NCI-H748 (cell line): ENCODE measurements at regions not wholly inside any gene's neighbourhood (a gene's known extent, or its start where the extent isn't known, plus 50 kb on each side); places are given as distances from the start of the nearest gene placed in this dataset.
"Not testable (repeated sequence)": the region's sequence is repeated elsewhere in the genome, so short reads cannot be mapped to it uniquely, and the experiment has no call there.

ENCODE experiments used
- DNase-seq: peaks from one replicate; lab custom pipeline; 2025; ENCODE audit not compliant: unreplicated experiment; lab: John Stamatoyannopoulos, UW

DNA sequence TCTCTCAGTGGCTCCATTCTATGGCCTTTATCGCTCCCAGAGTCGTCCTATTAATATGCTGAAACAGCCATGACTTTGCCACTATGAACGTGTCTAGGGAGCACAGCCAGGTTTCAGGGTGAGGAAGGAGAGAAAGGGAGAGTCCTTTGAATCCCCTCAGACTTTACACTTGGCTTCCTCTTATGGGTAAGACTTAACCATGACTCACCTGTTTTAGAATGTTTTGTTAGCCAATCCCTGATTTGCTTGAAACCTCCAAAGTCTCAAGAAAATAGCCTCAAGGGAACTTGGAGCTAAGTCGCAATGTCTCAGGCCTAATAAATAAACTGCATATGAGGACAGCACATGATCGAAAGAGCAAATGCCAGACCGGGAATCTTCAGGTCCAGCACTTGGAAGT is 131.2 kb upstream of the RCN1 start:
- no peak for DNase-seq

DNA sequence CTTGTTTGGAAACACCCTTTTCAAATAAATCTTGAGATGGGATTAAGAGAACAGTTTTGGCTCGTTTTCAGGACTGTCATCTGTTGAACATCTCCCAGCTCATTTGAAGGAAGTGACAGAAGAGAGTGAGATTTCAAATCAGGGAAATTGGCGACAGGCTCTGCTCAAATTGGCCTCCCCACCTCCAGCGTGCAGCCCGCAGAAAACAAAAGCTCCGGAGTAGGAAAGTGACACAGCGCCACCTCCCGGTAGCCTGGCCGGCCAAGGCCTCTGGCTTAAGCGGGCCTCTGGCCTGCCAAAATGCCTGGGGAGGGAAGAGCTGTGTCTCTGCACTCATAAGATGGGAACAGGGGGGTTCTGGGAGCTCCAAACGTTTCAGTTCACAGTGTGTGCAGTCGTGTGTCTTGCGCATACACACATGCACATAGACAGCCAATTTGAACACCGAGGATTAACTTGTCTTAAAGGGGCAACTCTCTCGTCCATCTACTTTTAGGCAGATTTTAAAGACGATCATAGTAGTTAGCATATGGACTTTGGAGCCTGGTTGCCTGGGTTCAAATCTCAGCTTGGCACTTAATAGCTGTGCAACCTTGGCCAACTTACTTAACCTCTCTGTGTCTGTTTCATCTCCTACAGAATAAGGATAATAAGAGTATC is 132.7 kb upstream of the RCN1 start:
- DNase-seq: peak; percentile 48

DNA sequence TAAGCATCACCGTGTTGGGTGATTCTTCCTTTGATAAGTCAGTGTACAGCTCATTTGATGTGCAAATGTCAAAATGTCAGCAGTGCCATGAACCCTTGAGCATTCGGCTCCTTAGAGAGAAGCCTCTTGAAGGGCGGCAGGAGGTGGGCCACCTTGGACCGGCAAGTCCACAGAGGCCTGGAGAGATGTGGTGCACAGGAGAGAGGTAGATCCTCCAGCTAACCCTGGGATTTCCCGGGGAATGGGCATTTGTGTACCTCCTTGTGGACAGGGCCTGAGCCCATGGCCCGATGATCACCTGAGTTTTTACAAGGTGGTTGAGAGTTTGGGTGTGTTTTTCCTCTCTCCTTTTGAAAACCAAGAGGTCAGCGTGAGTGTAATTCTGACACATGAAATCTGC is 133.2 kb upstream of the RCN1 start:
- DNase-seq: no peak

DNA sequence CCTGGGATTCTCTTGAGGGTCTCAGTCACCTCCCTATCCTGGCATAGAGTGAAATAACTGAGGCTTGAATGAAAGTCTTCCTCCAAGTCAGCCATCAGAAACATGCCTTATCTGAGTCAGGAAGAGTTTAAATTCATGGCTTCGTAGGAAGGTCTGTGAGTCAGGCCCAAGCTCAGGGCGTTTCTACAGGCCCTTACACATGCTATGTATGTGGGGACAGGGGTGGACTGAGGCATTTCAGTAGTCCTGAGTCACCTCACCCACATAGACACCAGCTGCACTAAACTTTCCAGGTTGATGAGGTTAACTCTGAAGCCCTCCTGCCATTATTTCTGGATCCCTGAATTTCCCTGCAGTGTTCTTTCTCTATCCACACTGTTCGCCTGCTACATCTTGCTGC is 134.6 kb upstream of the RCN1 start:
- DNase-seq: no peak

DNA sequence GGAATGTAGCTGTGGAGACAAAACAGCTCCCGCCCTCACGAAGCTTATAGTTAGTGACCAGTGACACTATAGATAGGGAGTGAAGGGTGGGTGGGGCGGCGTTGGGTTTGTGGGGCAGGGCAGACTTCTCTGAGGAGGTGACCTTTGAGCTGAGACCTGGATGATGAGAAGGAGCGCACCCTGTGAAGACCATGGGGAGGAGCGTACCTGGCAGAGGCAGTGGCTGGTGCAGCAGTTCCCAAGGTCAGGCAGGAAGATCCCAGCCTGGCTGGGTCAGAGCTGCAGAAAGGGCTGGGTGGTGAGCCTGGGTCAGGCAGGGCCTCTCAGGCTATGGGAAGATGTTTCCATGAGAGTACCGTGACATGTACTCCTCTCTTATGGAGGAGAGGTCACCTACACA is 135.0 kb upstream of the RCN1 start:
- no peak for DNase-seq

DNA sequence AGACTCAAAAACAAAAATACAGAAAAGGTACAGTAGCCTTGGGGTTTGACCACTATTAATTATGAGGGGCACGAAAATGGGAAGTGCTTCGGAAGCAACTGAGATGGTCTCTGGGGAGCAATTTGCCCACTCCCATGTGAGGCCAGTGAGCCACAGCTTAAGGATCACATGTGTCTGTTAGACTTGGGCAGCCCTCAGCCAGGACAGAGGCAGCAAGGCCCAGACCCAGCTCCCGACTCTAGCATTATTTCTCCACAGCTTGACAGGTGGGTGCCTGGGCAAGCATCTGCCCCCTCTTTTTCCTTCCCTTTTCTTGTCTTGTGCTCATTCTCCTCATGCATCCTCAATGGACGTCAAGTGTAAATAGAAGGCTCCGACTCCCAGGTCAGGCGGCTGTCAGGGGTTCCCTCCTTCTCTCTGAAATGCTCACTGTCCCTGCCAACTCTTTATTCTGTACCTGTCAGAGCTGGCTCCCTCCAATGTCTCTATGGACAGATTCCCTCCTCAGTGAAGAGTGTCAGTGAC is 137.0 kb upstream of the RCN1 start:
- no peak for DNase-seq

DNA sequence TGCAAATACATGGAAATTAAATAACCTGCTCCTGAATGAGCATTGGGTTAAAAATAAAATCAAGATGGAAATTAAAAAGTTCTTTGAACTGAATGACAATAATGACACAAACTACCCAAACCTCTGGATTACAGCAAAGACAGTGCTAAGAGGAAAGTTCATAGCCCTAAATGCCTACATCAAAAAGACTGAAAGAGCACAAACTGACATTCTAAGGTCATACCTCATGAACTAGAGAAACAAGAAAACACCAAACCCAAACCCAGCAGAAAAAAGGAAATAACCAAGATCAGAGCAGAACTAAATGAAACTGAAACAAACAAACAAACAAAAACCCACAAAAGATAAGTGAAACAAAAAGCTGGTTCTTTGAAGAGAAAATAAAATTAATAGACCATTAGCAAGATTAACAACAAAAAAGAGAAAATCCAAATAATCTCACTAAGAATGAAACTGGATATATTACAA is 138.6 kb upstream of the PAX6 start:
- not testable (repeated sequence) for DNase-seq

DNA sequence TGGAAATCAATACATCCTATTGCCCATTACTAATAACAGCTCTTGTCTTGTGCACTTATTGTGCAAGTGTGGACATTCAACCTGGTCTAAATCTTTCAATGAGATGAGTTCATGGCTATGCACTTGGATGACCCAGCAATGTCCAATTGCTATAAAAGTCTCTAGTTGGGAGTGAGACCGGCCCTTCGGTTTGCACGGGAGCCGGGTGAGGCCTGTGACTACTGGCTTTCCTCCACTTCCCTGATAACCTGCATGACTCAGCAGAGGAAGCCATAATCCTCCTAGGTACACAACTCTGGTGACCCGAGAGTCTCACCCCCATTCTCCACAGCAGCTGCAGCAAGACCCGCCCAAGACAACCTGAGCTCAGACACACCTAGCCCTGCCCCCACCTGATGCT is 135.9 kb upstream of the PAX6 start:
- DNase-seq: no peak

DNA sequence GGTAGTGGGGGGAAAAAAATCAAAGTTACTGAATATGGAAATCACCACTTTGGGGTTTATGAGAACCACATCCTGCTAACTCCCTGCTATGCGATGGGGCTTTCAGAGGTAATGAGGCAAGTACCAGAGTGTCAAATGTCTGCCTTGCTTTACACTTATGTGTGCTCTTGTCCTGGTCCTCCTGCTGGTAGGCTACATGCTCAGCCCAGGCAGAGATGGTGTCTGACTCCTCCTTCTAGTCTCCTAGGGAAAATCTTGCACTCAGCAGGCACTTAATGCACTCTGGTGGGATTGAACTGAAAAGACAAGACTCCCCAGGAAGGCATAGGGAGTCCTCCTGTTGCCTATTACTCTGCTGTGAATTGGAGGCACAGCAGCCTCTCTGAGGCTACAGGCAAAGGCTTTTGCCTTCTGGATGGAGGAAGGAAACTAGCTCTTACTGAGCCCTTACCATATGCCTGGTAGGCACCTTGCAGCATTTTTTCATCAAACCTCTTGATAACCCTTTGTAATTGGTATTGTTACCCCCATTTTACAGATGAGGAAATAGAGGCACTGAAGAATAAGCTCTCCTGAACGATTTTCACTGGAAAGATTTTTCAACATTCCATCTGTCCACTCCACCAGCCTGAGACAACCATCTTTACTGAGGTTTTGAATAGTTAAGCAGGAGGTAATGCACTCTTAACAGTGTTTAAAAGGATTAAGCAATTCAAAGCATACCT is 132.1 kb upstream of the PAX6 start:
- DNase-seq: no peak

DNA sequence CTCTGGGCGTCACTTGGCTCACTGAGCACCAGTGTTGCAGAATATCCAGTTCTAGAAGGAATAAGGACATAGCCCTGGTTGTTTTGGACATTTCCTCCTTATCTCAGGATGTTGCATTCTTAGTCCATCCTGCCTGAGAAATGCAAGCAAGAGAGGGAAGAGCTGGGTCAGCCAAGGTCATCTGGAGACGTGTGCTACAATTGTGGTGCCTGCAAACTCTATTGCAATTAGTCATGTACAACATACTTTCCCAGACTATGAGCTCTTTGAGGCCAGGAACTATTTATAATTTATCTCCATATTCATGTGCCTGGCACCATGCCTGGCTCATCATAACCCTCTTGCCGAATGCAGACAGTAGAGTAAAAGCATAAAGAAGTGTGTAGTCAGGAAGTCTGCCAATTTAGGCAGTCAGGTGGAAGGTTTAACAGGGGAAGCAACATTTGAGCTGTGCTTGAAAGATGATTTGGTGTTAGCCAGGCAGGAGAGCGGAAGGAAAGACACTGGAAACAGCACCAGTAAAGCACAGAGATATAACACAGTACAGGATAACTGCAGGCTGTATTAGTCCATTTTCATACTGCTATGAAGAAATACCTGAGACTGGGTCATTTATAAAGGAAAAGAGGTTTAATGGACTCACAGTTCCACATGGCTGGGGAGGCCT is 129.4 kb upstream of the PAX6 start:
- DNase-seq: no peak

DNA sequence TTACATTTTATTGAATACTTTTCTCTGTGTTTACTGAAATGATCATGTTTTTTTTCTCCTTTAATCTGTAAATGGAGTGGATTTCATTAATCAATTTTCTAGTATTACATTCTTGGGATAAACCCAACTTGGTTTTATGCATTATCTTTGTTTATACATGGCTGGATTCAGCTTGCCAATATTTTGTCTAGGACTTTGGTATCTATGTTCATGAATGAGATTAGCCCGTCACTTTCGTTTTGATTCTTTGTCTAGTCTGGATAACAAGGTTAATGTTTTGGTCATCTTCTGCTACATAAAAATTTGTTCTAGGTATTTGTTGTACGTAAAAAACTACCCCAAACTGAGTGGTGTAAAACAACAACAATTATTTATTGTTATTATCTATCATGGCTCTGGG is 127.9 kb upstream of the PAX6 start:
- no peak for DNase-seq

DNA sequence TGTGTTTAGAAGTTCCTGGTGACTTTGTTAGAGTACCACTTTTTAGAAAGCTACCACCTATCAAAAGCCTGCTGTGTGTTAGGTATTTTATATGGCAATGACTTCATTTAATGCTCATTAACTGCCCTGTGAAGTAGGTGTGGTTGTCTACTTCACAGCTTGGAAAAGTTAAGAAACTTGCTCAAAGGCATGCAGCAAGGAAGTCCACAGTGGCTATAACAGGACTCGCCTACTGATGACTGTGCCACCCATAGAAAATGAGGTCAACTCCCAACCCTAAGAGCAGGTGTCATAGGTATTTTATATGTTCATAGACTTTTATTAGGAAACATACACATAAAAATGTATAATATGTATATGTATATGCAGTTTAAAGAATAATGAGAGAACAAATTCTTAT is 125.2 kb upstream of the PAX6 start:
- no peak for DNase-seq

DNA sequence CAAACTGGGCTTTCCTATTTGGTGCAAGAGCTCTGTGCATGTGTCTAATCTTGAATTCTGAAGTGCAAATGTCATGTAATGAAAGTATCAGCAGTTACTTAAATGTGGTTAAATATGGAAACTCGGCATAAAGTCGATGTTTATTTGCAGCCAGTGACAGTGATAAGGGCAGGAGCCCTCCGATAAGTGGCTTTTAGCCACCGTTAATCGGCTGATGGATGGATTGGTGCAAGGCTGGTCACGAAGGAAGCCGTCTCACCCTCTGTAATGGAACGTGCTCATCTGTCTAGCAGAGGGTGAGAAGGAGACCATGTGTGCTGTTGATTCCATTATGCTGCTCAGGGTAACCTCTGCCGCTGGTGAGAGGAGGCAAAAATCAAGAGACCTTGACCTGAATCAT is 121.8 kb upstream of the PAX6 start:
- DNase-seq: no peak

DNA sequence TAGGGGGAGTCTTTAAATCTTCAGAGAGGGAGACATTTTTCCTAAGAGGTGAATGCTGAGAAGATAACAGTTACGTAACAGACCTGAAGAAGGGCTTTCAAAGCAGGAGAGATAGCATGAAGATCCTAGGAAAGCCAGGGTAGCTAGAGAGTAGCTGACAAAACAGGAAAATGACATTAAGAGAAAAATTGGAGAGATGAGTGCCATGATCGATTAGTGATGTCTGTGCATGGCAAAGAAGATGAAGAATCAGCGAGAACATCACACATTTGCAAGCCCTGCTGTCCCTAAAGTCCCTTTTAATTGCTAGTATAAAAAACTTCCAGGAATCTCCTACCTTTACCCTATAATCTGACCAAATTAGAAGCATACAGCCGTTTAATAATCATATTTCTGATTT is 116.9 kb upstream of the PAX6 start:
- DNase-seq: no peak

DNA sequence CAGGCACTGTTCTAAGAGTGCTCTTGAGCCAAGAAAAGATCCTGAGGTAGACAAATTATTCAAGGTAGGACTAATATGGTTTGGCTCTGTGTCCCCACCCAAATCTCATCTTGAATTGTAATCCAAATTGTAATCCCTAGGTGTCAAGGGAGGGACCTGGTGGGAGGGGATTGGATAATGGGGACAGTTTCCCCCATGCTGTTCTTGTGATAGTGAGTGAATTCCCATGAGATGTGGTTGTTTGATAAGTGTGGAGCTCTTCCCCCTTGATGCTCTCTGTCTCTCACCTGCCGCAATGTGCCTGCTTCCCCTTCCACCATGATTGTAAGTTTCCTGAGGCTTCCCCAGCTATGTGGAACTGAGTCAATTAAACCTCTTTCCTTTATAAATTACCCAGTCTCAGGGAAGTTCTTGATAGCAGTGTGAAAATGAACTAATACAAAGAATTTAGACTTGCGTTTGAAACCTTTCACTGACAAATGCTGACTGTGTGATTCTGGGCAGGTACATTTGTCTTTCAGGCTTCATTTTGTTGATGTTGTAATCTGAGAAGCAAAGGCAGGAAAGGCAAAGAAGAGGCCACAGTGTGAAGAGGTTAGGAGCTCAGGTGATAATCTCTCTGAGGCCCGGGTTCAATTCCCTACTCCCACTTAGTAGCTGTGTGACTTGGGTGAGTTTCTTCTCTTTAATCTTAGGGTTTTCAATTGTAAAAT is 115.8 kb upstream of the PAX6 start:
- DNase-seq: no peak

DNA sequence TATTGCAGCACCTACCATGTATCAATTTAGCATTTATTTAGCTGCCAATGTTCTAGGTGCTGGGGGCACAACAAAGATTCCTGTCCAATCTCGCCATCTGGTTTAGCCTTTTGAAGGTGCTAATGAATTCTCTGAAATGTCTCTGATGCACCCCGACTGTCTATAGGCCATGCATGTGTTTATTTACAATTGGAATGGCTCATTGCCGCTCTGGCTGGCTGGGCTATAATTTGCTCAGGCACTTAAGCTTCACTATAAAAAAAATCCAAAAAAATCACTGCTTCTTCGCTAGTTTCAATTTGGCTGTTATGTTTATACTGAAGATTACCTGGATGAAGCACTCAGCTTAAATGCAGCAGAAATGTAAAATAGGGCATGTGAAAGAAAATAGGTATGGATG is 115.0 kb upstream of the PAX6 start:
- DNase-seq: no peak

DNA sequence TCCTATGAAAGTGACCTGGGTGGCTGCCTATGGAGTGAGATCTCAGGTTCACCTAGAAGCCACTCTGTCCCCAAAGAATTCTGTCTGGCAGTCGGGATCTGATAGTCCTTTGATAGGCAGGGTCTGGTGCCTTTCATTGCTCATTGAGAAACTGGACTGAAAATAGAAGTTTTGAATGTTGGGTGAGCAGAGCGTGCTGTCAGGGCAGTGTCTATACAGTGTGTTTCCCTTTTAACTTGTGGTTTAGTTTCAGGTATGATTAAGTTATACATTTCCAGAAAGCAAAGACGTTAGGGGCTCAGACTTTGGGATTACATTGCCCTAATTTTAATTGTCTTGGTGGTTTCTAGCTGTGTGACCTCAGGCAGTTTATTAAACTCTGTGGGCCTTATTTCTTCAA is 111.3 kb upstream of the PAX6 start:
- DNase-seq: no peak

DNA sequence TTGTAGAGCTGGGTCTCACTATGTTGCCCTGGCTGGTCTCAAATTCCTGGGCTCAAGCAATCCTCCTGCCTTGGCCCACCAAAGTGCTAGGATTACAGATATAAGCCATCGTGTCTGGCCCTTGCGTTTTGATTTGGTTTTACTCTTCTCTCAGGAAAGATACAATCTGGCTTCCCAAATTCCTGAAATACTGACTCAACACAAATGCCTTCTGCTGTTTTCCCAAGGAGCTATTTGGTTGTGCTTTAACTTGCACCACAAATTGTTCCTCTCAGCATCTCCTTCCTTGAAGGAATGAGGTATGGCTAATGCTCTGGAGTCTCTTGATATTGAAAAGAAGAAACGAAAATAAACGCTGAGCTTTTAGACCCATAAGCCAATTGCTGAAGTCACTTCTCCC is 110.0 kb upstream of the PAX6 start:
- DNase-seq: no peak

DNA sequence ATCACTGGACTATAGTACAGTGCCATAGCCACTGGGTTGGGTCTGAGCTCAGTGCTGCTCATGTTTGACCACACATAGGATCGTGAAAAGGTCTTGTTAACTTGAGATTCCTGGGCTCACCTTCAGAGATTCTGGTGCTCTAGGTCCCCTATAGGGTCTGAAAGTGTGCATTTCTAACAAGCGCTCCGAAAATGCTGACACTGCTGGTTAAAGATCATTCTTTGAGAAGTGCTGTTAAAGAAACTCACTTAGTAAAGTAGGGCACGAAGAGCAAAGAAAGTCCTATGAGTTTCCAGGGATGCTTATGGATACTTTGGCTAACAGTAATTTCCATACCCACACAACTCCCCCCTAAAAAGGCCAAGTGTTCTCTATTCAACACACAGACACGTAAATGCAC is 108.1 kb upstream of the PAX6 start:
- no peak for DNase-seq

DNA sequence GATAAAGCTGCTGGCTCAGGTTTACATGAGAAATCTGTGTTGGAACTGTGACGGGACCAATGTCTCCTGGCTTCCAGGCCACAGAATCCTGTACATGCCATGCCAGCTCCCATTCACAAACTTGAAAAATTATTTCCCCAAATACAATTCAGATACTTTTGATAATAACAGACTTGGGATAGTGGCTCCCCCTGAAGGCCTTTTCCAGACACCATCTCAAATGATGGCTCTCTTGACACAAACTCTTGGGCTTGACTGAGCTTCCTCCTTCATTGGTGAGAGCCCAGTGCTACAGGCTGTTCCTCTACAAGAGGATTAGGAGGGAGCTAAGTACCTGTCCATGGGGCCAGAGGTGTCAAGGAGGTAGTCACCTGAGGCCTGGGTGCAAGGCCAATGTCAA is 104.7 kb upstream of the PAX6 start:
- no peak for DNase-seq

DNA sequence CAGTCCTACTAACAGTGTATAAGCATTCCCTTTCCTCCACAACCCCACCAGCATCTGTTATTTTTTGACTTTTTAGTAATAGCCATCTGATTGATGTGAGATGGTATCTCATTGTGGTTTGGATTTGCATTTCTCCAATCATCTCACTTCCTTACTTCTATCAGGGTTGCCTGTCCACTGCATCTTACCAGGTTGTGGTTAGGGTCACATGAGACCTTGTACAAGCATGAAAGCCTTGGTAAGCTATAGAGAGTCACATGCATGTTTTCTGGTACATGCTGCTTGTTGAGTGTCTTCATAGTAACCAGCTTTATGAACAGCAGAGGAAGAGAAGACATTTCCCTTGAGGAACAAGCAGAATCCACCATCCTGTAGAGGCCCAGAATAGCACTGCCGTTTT is 102.9 kb upstream of the PAX6 start:
- DNase-seq: no peak

DNA sequence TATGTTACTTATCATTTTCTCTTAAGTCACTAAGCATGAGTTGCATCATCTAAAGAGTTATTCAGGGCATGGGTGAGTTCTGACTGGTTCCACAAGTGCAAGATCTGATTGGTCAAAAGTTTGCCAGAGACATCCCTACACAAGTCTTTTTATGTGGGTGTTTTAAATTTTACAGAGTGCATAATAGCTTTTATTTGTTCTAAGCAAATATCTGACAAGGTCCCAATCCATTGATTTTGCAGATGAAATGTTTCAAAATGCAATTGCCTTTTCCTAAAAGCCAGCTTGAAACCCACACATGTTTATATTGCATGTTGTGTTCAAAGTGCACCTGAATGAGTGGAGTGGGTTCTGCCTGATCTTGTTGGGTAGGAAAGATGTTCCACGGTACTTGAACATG is 101.7 kb upstream of the PAX6 start:
- DNase-seq: no peak
